GM12892 (cell line): ENCODE measurements at regions not wholly inside any gene's neighbourhood (a gene's known extent, or its start where the extent isn't known, plus 50 kb on each side); places are given as distances from the start of the nearest gene placed in this dataset.

Experiments used
- POLR2A ChIP-seq: IDR thresholded peaks from 2 replicates; pipeline ENCODE4 v1.6.1; 2011; ENCODE audit warnings: low read depth, low read length, control low read depth
- POLR2AphosphoS5 ChIP-seq: IDR thresholded peaks from 2 replicates; pipeline ENCODE4 v1.6.1; 2011; ENCODE audit warnings: low read depth, low read length, control low read depth
- TAF1 ChIP-seq: IDR thresholded peaks from 2 replicates; pipeline ENCODE4 v1.6.1; 2011; ENCODE audit warnings: low read depth, mild to moderate bottlenecking, control low read depth, low read length, borderline replicate concordance

DNA sequence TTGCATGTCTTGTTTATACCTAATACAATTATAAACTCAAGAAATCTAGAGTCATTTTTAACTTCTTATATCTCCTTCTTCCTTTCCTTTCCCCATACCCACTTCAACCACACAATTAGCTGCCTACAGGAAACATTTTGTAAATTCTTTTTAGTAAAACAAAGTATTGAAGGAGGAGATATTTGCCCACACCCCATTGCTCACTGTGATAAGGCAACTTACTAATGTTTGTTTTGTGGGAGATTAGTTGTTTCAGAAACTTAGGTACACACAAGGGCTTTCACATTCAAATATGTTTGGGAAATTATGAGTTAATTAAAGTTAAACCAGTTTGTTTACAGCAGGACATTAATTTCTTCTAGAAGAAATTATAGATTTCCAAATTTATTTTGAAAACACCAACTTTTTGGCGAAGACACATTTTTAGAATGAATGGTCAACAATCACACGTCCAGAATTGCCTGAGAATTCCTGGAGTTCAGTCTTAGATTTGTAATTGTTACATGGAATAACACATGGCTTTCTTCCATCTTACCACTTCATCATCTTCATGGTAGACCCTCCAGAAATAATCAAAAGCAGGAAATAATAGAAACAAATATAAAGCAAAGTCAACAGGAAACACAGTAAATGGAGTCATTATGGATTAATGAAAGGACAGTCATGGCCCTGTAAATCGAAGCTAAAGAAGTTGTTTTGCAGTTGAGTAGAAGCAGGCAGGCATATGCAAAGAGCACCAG, 62.5 kb upstream of the RAB27B start:
- TF ChIP-seq POLR2A (no peak), POLR2AphosphoS5 (no peak), TAF1 (no peak)
